ENCODE measurements at regions not wholly inside any gene's neighbourhood (a gene's known extent, or its start where the extent isn't known, plus 50 kb on each side); places are given as distances from the start of the nearest gene placed in this dataset.

- no peaks in the 10 kb centered on the region for H3K36me3 ChIP-seq
- peaks cover 0 to 23% (median 19%) of the 10 kb centered on the region in 4 donors for H3K4me1 ChIP-seq
- no peak overlapping the region for H3K27ac ChIP-seq
- no peaks in the 10 kb centered on the region for H3K9me3 ChIP-seq
- no peak for DNase-seq
- intact Hi-C loops (cut with DNase I; ENCODE audit: low total_unique reads), result no loop called here
- peaks cover 0 to 78% of the 10 kb centered on the region in 2 donors for H3K27me3 ChIP-seq
- H3K4me3 ChIP-seq, result no peak overlapping the region
- TF ChIP-seq, protein P1, sequence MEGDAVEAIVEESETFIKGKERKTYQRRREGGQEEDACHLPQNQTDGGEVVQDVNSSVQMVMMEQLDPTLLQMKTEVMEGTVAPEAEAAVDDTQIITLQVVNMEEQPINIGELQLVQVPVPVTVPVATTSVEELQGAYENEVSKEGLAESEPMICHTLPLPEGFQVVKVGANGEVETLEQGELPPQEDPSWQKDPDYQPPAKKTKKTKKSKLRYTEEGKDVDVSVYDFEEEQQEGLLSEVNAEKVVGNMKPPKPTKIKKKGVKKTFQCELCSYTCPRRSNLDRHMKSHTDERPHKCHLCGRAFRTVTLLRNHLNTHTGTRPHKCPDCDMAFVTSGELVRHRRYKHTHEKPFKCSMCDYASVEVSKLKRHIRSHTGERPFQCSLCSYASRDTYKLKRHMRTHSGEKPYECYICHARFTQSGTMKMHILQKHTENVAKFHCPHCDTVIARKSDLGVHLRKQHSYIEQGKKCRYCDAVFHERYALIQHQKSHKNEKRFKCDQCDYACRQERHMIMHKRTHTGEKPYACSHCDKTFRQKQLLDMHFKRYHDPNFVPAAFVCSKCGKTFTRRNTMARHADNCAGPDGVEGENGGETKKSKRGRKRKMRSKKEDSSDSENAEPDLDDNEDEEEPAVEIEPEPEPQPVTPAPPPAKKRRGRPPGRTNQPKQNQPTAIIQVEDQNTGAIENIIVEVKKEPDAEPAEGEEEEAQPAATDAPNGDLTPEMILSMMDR (IDR thresholded peaks at IDR 0.05), result no peak
Measured at GRCh38 chr11:19349340-19350025, 108.7 kb upstream of the E2F8 start.

DNA sequence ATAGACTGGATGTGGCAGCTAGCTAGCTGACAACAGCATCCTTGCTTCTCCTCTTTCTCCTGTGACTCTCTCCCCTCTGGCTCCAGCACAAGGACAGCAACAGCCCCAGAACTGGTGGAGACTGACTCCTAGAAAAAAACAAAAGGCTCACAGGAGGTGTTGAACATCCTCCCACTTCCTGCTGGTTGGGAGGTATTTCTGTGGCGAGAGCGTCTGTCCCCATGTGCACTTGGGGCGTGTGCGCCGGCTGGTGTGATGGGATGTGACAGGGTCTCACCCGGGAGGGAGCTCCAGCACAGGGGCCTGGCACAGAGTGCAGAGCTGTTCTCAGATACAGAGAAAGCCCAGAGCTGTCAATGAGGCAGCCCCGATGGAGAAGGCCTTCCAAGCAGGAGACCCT, 107.2 kb upstream of the E2F8 start:
- Histone ChIP-seq H3K27me3 (peaks cover 0 to 88% of the 10 kb centered on the region in 2 donors), H3K27ac (no peak overlapping the region), H3K9me3 (no peaks in the 10 kb centered on the region), H3K4me3 (no peak overlapping the region), H3K4me1 (peaks cover 0 to 23% (median 19%) of the 10 kb centered on the region in 4 donors), H3K36me3 (no peaks in the 10 kb centered on the region)
- TF ChIP-seq, protein P1 (IDR thresholded peaks at IDR 0.05), result no peak
- DNase-seq, result no peak
- intact Hi-C loops (cut with DNase I; ENCODE audit: low total_unique reads), result no loop called here

- intact Hi-C loops (cut with DNase I; ENCODE audit: low total_unique reads), result no loop called here
- TF ChIP-seq, protein P1 (IDR thresholded peaks at IDR 0.05), result no peak
- H3K4me1 ChIP-seq, result peaks cover 0 to 23% (median 19%) of the 10 kb centered on the region in 4 donors
- no peak for DNase-seq
- H3K27me3 ChIP-seq, result peaks cover 0 to 77% of the 10 kb centered on the region in 2 donors
- H3K36me3 ChIP-seq, result no peaks in the 10 kb centered on the region
- H3K9me3 ChIP-seq, result no peaks in the 10 kb centered on the region
- H3K4me3 ChIP-seq, result peak overlapping the region; percentile 40 to 52
- no peak overlapping the region for H3K27ac ChIP-seq
Measured at GRCh38 chr11:19345848-19346681, 105.3 kb upstream of the E2F8 start.

GRCh38 chr11:19345519-19345847, 104.7 kb upstream of the E2F8 start:
- Histone ChIP-seq H3K4me1 (peaks cover 0 to 23% (median 19%) of the 10 kb centered on the region in 4 donors), H3K27ac (no peak overlapping the region), H3K4me3 (peak overlapping the region; percentile 40 to 52), H3K9me3 (no peaks in the 10 kb centered on the region), H3K27me3 (peaks cover 0 to 73% of the 10 kb centered on the region in 2 donors), H3K36me3 (no peaks in the 10 kb centered on the region)
- TF ChIP-seq, protein P1 (IDR thresholded peaks at IDR 0.05), result no peak
- intact Hi-C loops (cut with DNase I; ENCODE audit: low total_unique reads), result no loop called here
- no peak for DNase-seq

- peak; percentile 60 to 71 for DNase-seq
- Histone ChIP-seq H3K27ac (no peak overlapping the region), H3K9me3 (no peaks in the 10 kb centered on the region), H3K4me1 (peaks cover 0 to 23% (median 19%) of the 10 kb centered on the region in 4 donors), H3K27me3 (peaks cover 0 to 67% of the 10 kb centered on the region in 2 donors), H3K4me3 (peak overlapping the region; percentile 40 to 52), H3K36me3 (no peaks in the 10 kb centered on the region)
- TF ChIP-seq, protein P1 (IDR thresholded peaks at IDR 0.05), result no peak
- intact Hi-C loops (cut with DNase I; ENCODE audit: low total_unique reads), result no loop called here
Measured at GRCh38 chr11:19344661-19345518, 104.1 kb upstream of the E2F8 start.

All from tibial artery (tissue), 4 donors.